NCI-H2196 treated with DMSO at 0.1 percent for 48 hours (cell line): ENCODE measurements at regions not wholly inside any gene's neighbourhood (a gene's known extent, or its start where the extent isn't known, plus 50 kb on each side); places are given as distances from the start of the nearest gene placed in this dataset.

Experiments
- DNase-seq: peaks from one replicate; lab custom pipeline; 2025; ENCODE audit not compliant: unreplicated experiment; lab: John Stamatoyannopoulos, UW

- DNase-seq = no peak
These were observed 321.5 kb downstream of the BRINP1 start for GRCh38 chr9:119047513-119048307.

GRCh38 chr9:119050281-119050680 lies 319.0 kb downstream of the BRINP1 start:
- no peak for DNase-seq

- no peak for DNase-seq
These were observed 316.8 kb downstream of the BRINP1 start for GRCh38 chr9:119052339-119053030.

DNA sequence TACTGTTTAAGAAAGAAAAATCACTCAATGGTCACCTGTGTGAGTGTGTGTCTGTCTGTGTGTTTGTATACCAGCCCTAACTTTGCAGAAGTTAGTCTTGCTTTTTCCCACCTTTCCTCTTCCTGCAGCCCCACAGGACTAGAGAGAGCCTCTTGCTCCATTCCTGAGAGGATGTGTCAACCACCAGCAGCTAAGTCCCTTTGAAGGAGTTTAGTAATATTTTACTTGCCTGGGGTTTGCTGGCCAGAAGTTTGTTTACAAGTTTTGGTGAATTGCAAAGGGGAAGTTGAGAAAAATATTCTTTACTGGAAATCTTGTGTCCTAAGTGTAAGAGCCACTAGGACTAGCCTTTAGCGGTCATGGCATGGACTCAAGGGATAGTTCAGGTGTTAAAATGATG lies 316.2 kb downstream of the BRINP1 start:
- no peak for DNase-seq

- DNase-seq = no peak
These were observed 308.4 kb downstream of the BRINP1 start for GRCh38 chr9:119060629-119061385.

- DNase-seq = no peak
These were observed 297.6 kb downstream of the BRINP1 start for GRCh38 chr9:119071636-119072035.

- no peak for DNase-seq
These were observed 295.2 kb downstream of the BRINP1 start for GRCh38 chr9:119074017-119074416.

DNA sequence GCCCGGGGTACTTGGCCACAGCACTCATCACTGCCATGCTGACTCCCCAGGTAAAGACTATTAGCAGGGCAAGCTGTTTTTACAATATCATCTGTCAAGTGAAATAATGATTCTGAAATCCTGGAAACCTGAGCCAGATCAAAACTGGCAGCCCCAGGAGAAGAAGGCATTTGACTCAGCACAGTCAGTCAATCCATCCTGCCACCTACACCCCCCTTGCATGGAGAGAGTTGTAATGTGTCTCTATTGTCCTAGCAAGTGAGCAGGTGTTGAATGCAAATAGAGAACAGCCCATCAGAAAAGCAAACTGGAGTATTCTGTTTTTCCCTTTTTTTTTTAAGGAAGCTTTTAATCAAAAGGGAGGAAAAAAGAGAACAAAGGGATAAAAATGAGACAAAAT lies 291.2 kb downstream of the BRINP1 start:
- peak; percentile 12 for DNase-seq

GRCh38 chr9:119083673-119084072 lies 285.6 kb downstream of the BRINP1 start:
- DNase-seq = no peak

DNA sequence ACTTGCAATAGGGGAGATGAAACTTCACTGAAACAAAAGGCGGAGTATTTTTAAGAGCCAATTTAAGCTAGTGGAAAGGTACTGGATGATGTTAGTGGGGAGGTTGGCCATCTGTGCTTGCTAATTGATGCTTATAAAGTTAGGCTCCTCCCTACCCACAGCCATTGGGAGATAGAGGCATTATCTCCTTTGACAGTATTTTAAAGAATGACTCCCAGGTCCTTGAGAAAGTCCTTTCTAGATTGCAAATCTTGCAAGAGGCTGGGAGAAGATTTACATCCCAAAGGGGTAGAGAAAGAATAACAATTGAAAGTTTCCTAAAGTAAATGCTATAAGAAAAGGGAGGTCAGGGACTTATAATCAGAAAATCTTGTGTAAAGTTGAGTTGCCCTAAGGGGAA lies 282.6 kb downstream of the BRINP1 start:
- DNase-seq = no peak

DNA sequence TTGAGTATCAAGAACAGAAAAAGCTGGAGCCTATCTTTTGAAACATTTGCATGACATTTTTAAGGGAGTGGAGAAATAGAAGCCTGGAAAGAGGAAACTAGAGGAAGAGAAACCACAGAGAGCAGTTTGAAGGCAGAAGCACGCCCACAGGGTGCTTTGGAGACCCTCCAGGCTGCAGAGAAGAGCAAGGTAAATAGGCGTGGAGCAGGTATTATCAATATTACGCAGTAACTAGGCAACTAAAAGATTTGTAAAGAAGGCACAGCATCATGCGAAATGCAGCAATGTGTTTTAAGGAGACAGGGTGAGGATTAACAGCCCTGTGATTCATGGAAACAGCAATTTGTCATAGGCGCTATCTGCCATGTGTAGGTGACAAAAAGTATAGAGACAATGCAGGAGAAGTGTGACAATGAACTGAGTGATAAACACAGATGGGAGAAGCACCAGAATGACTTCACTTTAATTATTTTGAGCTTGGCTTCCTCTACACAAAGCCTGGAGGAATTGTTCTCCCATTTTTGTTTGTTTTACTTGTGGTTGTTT lies 281.2 kb downstream of the BRINP1 start:
- no peak for DNase-seq

GRCh38 chr9:119091074-119091473 lies 278.2 kb downstream of the BRINP1 start:
- DNase-seq = no peak

DNA sequence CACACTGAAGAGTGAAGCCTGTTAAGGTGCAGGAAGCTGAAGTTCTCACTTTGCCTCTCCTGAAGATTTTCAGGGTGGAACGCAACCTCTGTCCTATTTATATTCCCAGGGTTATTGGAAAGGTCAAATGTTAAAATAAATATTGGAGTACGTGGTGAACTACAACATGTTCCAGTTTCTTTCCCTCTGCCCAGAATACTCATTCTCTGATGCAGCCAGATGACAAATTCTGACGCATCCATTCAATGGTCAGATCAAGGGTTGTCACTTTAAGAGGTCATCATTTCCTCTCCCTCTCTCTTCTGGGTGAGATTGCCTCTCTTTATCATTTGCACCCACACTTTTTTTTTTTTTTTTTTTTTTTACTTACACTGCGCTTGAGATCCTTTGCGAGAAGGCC lies 277.1 kb downstream of the BRINP1 start:
- DNase-seq = no peak

DNA sequence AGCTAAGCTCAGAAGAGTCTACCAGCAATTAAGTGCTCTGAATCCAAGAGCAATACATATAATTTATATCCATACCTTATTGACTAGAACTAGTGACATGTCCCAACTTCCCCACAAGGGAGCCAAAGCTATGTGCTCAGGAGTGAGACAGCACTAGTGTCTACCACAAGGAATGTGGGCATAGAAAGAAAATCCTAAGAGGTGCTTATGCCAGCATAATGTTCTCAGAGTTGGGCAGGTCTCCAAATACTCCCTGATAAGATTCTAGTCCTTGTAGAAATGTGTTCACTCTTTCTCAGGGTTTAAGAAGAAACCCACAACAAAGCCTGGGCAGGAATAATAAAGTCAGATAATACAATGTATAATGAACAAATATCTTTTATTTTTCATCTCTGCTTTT lies 275.1 kb downstream of the BRINP1 start:
- no peak for DNase-seq

DNA sequence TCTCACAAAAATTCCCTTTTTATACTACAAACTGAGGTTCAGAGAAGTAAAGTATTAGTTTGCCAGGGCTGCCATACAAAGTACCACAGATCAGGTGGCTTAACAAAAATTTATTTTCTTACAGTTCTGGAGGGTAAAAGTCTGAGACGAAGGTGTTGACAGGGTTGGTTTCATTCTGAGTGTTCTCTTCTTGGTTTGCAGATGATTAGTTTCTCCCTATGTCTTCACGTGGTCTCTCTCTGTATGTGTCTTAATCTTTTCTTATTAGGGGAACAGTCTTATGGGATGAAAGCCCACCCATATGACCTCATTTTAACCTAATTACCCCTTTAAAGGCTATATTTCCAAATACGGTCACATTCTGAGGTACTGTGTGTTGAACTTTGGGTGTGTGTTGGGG lies 274.2 kb downstream of the BRINP1 start:
- no peak for DNase-seq

- DNase-seq = no peak
These were observed 268.2 kb downstream of the BRINP1 start for GRCh38 chr9:119101048-119101447.

GRCh38 chr9:119114681-119115080 lies 254.6 kb downstream of the BRINP1 start:
- DNase-seq = no peak
